Left lung (tissue), 4 donors: ENCODE measurements at regions not wholly inside any gene's neighbourhood (a gene's known extent, or its start where the extent isn't known, plus 50 kb on each side); places are given as distances from the start of the nearest gene placed in this dataset.
A peak's percentile ranks its signal among the peaks of the same experiment; 100 is the strongest.

ENCODE experiments used
- ATAC-seq: fragments of 200-7000 bp; cut with Tn5 transposase; one replicate; pipeline ENCODE4 v1.9.1; 2020; ENCODE audit warnings: moderate library complexity
- DNase-seq, 4 donors: peaks; one replicate each; pipeline ENCODE4 v3.0.0-alpha.2; 2013 to 2020
- H3K27ac ChIP-seq, 2 donors: fragments of 200-600 bp; sonication (generic) in 1 of 2; one replicate each; pipeline versions ENCODE4 v1.5.0 to v1.8.0; 2020 to 2021
- H3K27me3 ChIP-seq, 2 donors: fragments of 200-600 bp; sonication (generic) in 1 of 2; one replicate each; pipeline versions ENCODE4 v1.5.0 to v1.8.0; 2020 to 2021
- H3K36me3 ChIP-seq, 2 donors: fragments of 200-600 bp; sonication (generic) in 1 of 2; one replicate each; pipeline versions ENCODE4 v1.5.0 to v1.8.0; 2020 to 2021
- H3K4me1 ChIP-seq, 2 donors: fragments of 200-600 bp; one replicate each; pipeline ENCODE4 v1.8.0; 2021
- H3K4me3 ChIP-seq, 2 donors: fragments of 200-600 bp; sonication (generic) in 1 of 2; one replicate each; pipeline versions ENCODE4 v1.5.0 to v1.8.0; 2020 to 2021; ENCODE audit warnings: mild to moderate bottlenecking in 1 of 2
- H3K9me3 ChIP-seq, 2 donors: fragments of 200-600 bp; sonication (generic) in 1 of 2; one replicate each; pipeline versions ENCODE4 v1.5.0 to v1.8.0; 2020 to 2021
- CTCF ChIP-seq, 2 donors: fragments of 200-600 bp; sonication (generic) in 1 of 2; IDR thresholded peaks; one replicate each; pipeline versions ENCODE4 v1.5.0 to v1.8.0; 2021; ENCODE audit warnings: antibody characterized with exemption in 2 of 2
- intact Hi-C, 2 donors: fragments of 100-400 bp; cut with DNase I; formaldehyde crosslinking; loops; one replicate each; pipeline versions ENCODE4 v1.11.2 to v1.14.2; 2022
- donor health status: DM: no; HTN: yes; CAD: no.
- donor health status: DM: no; HTN: no; CAD: no.

GRCh38 chr2:215717501-215718381 is 281.9 kb upstream of the FN1 start:
- peak overlapping the region; percentile 57 to 61 for H3K27ac ChIP-seq
- no peak overlapping the region for H3K4me3 ChIP-seq
- ATAC-seq = peak; percentile 25
- peaks cover 11 to 27% of the 10 kb centered on the region in 2 donors for H3K4me1 ChIP-seq
- DNase-seq = peak in 2 of 4 donors; percentile 67 to 68
- H3K27me3 ChIP-seq = no peaks in the 10 kb centered on the region
- TF ChIP-seq CTCF (IDR thresholded peaks at IDR 0.05) = no peak
- intact Hi-C loops = no loop called here
- no peaks in the 10 kb centered on the region for H3K9me3 ChIP-seq
- no peaks in the 10 kb centered on the region for H3K36me3 ChIP-seq

- intact Hi-C loops = no loop called here
- Histone ChIP-seq H3K4me3 (no peak overlapping the region), H3K27me3 (no peaks in the 10 kb centered on the region), H3K9me3 (no peaks in the 10 kb centered on the region), H3K36me3 (no peaks in the 10 kb centered on the region), H3K4me1 (peaks cover 19 to 34% of the 10 kb centered on the region in 2 donors), H3K27ac (peak overlapping the region in 1 of 2 donors; percentile 61)
- no peak for DNase-seq
- TF ChIP-seq CTCF (IDR thresholded peaks at IDR 0.05) = no peak
- ATAC-seq = no peak
Measured at GRCh38 chr2:215716956-215717355, 281.1 kb upstream of the FN1 start.

GRCh38 chr2:215712871-215713790 is 277.3 kb upstream of the FN1 start:
- DNase-seq = peak in 2 of 4 donors; percentile 63 to 67
- no peak for TF ChIP-seq CTCF (IDR thresholded peaks at IDR 0.05)
- ATAC-seq = peak; percentile 58
- peaks cover 31 to 52% of the 10 kb centered on the region in 2 donors for H3K4me1 ChIP-seq
- peak overlapping the region in 1 of 2 donors; percentile 60 for H3K27ac ChIP-seq
- H3K27me3 ChIP-seq = no peaks in the 10 kb centered on the region
- H3K9me3 ChIP-seq = no peaks in the 10 kb centered on the region
- H3K4me3 ChIP-seq = no peak overlapping the region
- intact Hi-C loops = no loop called here
- H3K36me3 ChIP-seq = no peaks in the 10 kb centered on the region

- intact Hi-C loops = no loop called here
- peak; percentile 13 for ATAC-seq
- Histone ChIP-seq H3K4me3 (no peak overlapping the region), H3K27me3 (no peaks in the 10 kb centered on the region), H3K4me1 (peaks cover 31 to 44% of the 10 kb centered on the region in 2 donors), H3K9me3 (no peaks in the 10 kb centered on the region), H3K27ac (peak overlapping the region; percentile 60 to 66), H3K36me3 (no peaks in the 10 kb centered on the region)
- no peak for DNase-seq
- no peak for TF ChIP-seq CTCF (IDR thresholded peaks at IDR 0.05)
Measured at GRCh38 chr2:215712219-215712868, 276.5 kb upstream of the FN1 start.
